ENCODE measurements at regions not wholly inside any gene's neighbourhood (a gene's known extent, or its start where the extent isn't known, plus 50 kb on each side); places are given as distances from the start of the nearest gene placed in this dataset.

GRCh38 chr6:106880952-106881351 is 93.6 kb downstream of the CD24 start:
- ChIA-PET RAD21 (ENCODE audit: unreplicated experiment) (no interaction called here), CTCF (interaction anchor here (0.7 to 1.2 kb wide), 2 partner anchors 44 to 275 kb away, joined by 3 read pairs; no protein-coding TSS in a partner anchor), POLR2A (no interaction called here), SMC1A (ENCODE audit: uncharacterized antibody, unreplicated experiment) (no interaction called here)
- H3K4me1 ChIP-seq (ENCODE audit: control insufficient read depth, insufficient read depth, low read length), result no peaks in the 10 kb centered on the region
- TF ChIP-seq MTA3 (IDR thresholded peaks at IDR 0.05; ENCODE audit: borderline replicate concordance, low read length) (no peak), TCF7 (IDR thresholded peaks at IDR 0.05; ENCODE audit: borderline replicate concordance) (no peak), MLLT1 (IDR thresholded peaks at IDR 0.05) (no peak), HDAC6 (IDR thresholded peaks at IDR 0.05; ENCODE audit: unreplicated experiment) (no peak), NFIC (IDR thresholded peaks at IDR 0.05; ENCODE audit: low read depth, low read length) (no peak), ZNF384 (IDR thresholded peaks at IDR 0.05; ENCODE audit: borderline replicate concordance, low read depth, low read length) (no peak), FOS (IDR thresholded peaks at IDR 0.05; ENCODE audit: borderline replicate concordance, extremely low read depth, insufficient read length) (no peak), GABPA (IDR thresholded peaks at IDR 0.05; ENCODE audit: low read depth) (no peak), ZSCAN29 (IDR thresholded peaks at IDR 0.05) (no peak), SUZ12 (IDR thresholded peaks at IDR 0.05; ENCODE audit: unreplicated experiment) (no peak), NKRF (conservative IDR thresholded peaks at IDR 0.05) (no peak), ZBTB11 (CRISPR knock-in tag; IDR thresholded peaks at IDR 0.05) (no peak)
- in situ Hi-C loops (cut with MboI), result no loop called here
- no peak overlapping the region for H3K4me2 ChIP-seq (ENCODE audit: control insufficient read depth, insufficient read depth)
- H2AFZ ChIP-seq (ENCODE audit: control insufficient read depth, low read depth, low read length), result no peak overlapping the region
- DNase-seq (ENCODE audit: low read depth, low spot score), result no peak
- no peak overlapping the region for H3K4me3 ChIP-seq
- H3K36me3 ChIP-seq (ENCODE audit: control insufficient read depth in 2 of 2, insufficient read depth in 2 of 2, low read length in 1 of 2), result no peaks in the 10 kb centered on the region
- no peaks in the 10 kb centered on the region for H3K79me2 ChIP-seq (ENCODE audit: control insufficient read depth, insufficient read depth, low read length)
- ATAC-seq, result no peak
- no peaks in the 10 kb centered on the region for H3K27me3 ChIP-seq (replicated peaks in 1 of 2; ENCODE audit: control insufficient read depth in 2 of 2, insufficient read depth in 2 of 2, low read length in 1 of 2)
- FAIRE-seq, result no peak
- intact Hi-C loops (cut with micrococcal nuclease; ENCODE audit: unreplicated experiment), result no loop called here
- H3K9ac ChIP-seq (ENCODE audit: control insufficient read depth, insufficient read depth, low read length), result no peak overlapping the region
- no TSS peak for BruUV-seq (replicated peaks)
- no peaks in the 10 kb centered on the region; the same call in 2 of the 3 replicates for H3K9me3 ChIP-seq (replicated peaks; ENCODE audit: control insufficient read depth, insufficient read depth, low read length)
- WGBS (ENCODE audit: insufficient coverage, insufficient replicate concordance, low lambda C conversion rate, missing lambda C conversion rate), result 76% methylated on average over 3 of the region's 3 CpGs
- H4K20me1 ChIP-seq (ENCODE audit: control insufficient read depth, insufficient read depth), result no peaks in the 10 kb centered on the region
- H3K27ac ChIP-seq (ENCODE audit: control insufficient read depth, insufficient read depth), result no peak overlapping the region
